Amniotic epithelial cell (primary cell): ENCODE measurements at regions not wholly inside any gene's neighbourhood (a gene's known extent, or its start where the extent isn't known, plus 50 kb on each side); places are given as distances from the start of the nearest gene placed in this dataset.

Experiments
- DNase-seq: peaks from one replicate; pipeline ENCODE4 v3.0.0-alpha.2; 2010; ENCODE audit warnings: low read depth

- peak; percentile 20 for DNase-seq
Observed at GRCh38 chr6:134495890-134496248, 178.0 kb upstream of the SGK1 start.

- DNase-seq = no peak
Observed at GRCh38 chr6:134495203-134495889, 177.4 kb upstream of the SGK1 start.

- DNase-seq = peak; percentile 18
Observed at GRCh38 chr6:134493789-134494188, 175.9 kb upstream of the SGK1 start.

- DNase-seq = peak; percentile 97
Observed at GRCh38 chr6:134491477-134491876, 173.6 kb upstream of the SGK1 start.

GRCh38 chr6:134482593-134483270 is 164.8 kb upstream of the SGK1 start:
- DNase-seq = peak; percentile 29

GRCh38 chr6:134481966-134482365 is 164.1 kb upstream of the SGK1 start:
- no peak for DNase-seq

- no peak for DNase-seq
Observed at GRCh38 chr6:134480593-134480992, 162.7 kb upstream of the SGK1 start.

GRCh38 chr6:134478764-134479399 is 161.0 kb upstream of the SGK1 start:
- no peak for DNase-seq

- DNase-seq = peak; percentile 60
Observed at GRCh38 chr6:134477991-134478635, 160.2 kb upstream of the SGK1 start.

GRCh38 chr6:134474955-134475354 is 157.0 kb upstream of the SGK1 start:
- DNase-seq = peak; percentile 53

GRCh38 chr6:134472661-134473060 is 154.7 kb upstream of the SGK1 start:
- DNase-seq = no peak

- no peak for DNase-seq
Observed at GRCh38 chr6:134472046-134472445, 154.1 kb upstream of the SGK1 start.

- no peak for DNase-seq
Observed at GRCh38 chr6:134470457-134470975, 152.6 kb upstream of the SGK1 start.

GRCh38 chr6:134469702-134470456 is 152.0 kb upstream of the SGK1 start:
- DNase-seq = no peak

- no peak for DNase-seq
Observed at GRCh38 chr6:134468633-134469032, 150.7 kb upstream of the SGK1 start.

GRCh38 chr6:134467620-134468019 is 149.7 kb upstream of the SGK1 start:
- no peak for DNase-seq

GRCh38 chr6:134466771-134467525 is 149.0 kb upstream of the SGK1 start:
- DNase-seq = no peak

GRCh38 chr6:134464690-134465411 is 146.9 kb upstream of the SGK1 start:
- peak; percentile 69 for DNase-seq

GRCh38 chr6:134458857-134459657 is 141.1 kb upstream of the SGK1 start:
- DNase-seq = no peak

- DNase-seq = no peak
Observed at GRCh38 chr6:134457941-134458340, 140.0 kb upstream of the SGK1 start.
